GM23338 (cell line): ENCODE measurements at regions not wholly inside any gene's neighbourhood (a gene's known extent, or its start where the extent isn't known, plus 50 kb on each side); places are given as distances from the start of the nearest gene placed in this dataset.

Experiments
- ATAC-seq: fragments of 200-7000 bp; cut with Tn5 transposase; 3 replicates; pipeline ENCODE4 v1.9.1; 2020
- DNase-seq: peaks from one replicate; pipeline ENCODE4 v3.0.0-alpha.2; 2015; ENCODE audit warnings: low spot score
- H2AFZ ChIP-seq: fragments of 200-600 bp; sonication (generic); 2 replicates; pipeline ENCODE4 v1.8.0; 2016; ENCODE audit warnings: antibody characterized with exemption, mild to moderate bottlenecking, moderate library complexity
- H3F3A ChIP-seq: fragments of 200-600 bp; sonication (generic); replicated peaks from 2 replicates; pipeline ENCODE4 v1.8.0; 2017; ENCODE audit warnings: antibody characterized with exemption, mixed run types, low read depth
- H3K27ac ChIP-seq: fragments of 200-600 bp; sonication (generic); 2 replicates; pipeline ENCODE4 v1.6.1; 2016; ENCODE audit warnings: low read depth
- H3K27me3 ChIP-seq: fragments of 200-600 bp; sonication (generic); 2 replicates; pipeline ENCODE4 v1.8.0; 2016; ENCODE audit warnings: mild to moderate bottlenecking, mixed run types, moderate library complexity; ENCODE audit not compliant: insufficient read depth
- H3K36me3 ChIP-seq: fragments of 200-600 bp; sonication (generic); 2 replicates; pipeline ENCODE4 v1.8.0; 2016; ENCODE audit warnings: mild to moderate bottlenecking; ENCODE audit not compliant: insufficient read depth
- H3K4me1 ChIP-seq: fragments of 200-600 bp; sonication (generic); 2 replicates; pipeline ENCODE4 v1.8.0; 2016; ENCODE audit warnings: mild to moderate bottlenecking, moderate library complexity; ENCODE audit not compliant: insufficient read depth
- H3K4me2 ChIP-seq: fragments of 200-600 bp; sonication (generic); 2 replicates; pipeline ENCODE4 v1.7.1; 2017; ENCODE audit warnings: mixed run types
- H3K4me3 ChIP-seq: fragments of 200-600 bp; sonication (generic); 2 replicates; pipeline ENCODE4 v1.6.1; 2016; ENCODE audit warnings: mixed run types
- H3K79me2 ChIP-seq: fragments of 200-600 bp; sonication (generic); replicated peaks from 2 replicates; pipeline ENCODE4 v1.8.0; 2017; ENCODE audit warnings: mild to moderate bottlenecking; ENCODE audit not compliant: insufficient read depth
- H3K9me2 ChIP-seq: fragments of 200-600 bp; sonication (generic); 2 replicates; pipeline ENCODE4 v1.8.0; 2017; ENCODE audit not compliant: insufficient read depth
- H4K20me1 ChIP-seq: fragments of 200-600 bp; sonication (generic); replicated peaks from 2 replicates; pipeline ENCODE4 v1.8.0; 2017; ENCODE audit warnings: mild to moderate bottlenecking; ENCODE audit not compliant: insufficient read depth
- H3K27ac Mint-ChIP-seq: 2 replicates; pipeline ENCODE4 v1.8.0; 2020; ENCODE audit warnings: inconsistent platforms, mild to moderate bottlenecking, moderate library complexity, mixed read lengths
- H3K27me3 Mint-ChIP-seq: 3 replicates; pipeline ENCODE4 v1.8.0; 2022; ENCODE audit warnings: low read depth, mild to moderate bottlenecking, moderate library complexity, mixed read lengths, inconsistent platforms; ENCODE audit not compliant: insufficient read depth, poor library complexity
- H3K36me3 Mint-ChIP-seq: 3 replicates; pipeline ENCODE4 v1.8.0; 2021; ENCODE audit warnings: low read depth, mild to moderate bottlenecking, inconsistent platforms, moderate library complexity, mixed read lengths
- H3K4me1 Mint-ChIP-seq: 3 replicates; pipeline ENCODE4 v1.8.0; 2020; ENCODE audit warnings: mild to moderate bottlenecking, inconsistent platforms, mixed read lengths
- H3K4me3 Mint-ChIP-seq: 3 replicates; pipeline ENCODE4 v1.8.0; 2021; ENCODE audit warnings: moderate library complexity, mild to moderate bottlenecking, inconsistent platforms, mixed read lengths
- H3K9me3 Mint-ChIP-seq: 3 replicates; pipeline ENCODE4 v1.8.0; 2020; ENCODE audit warnings: moderate library complexity, mild to moderate bottlenecking, inconsistent platforms, mixed read lengths
- CREB1 ChIP-seq: fragments of 250-450 bp; sonication (Bioruptor Pico); IDR thresholded peaks from 2 replicates; pipeline ENCODE4 v1.5.0; 2020; ENCODE audit warnings: low read depth, mild to moderate bottlenecking, moderate library complexity
- CTCF ChIP-seq, 2 experiments: fragments of 200-600 bp in 1 of 2; sonication (generic) in 1 of 2; conservative IDR thresholded peaks; 2 replicates each; pipeline versions ENCODE4 v1.5.1 to v1.6.1; 2016 to 2017; ENCODE audit warnings: antibody characterized with exemption in 2 of 2, low read depth in 2 of 2, mild to moderate bottlenecking in 2 of 2, moderate library complexity in 1 of 2
- ETS1 ChIP-seq: IDR thresholded peaks from 2 replicates; pipeline ENCODE4 v1.6.1; 2016; ENCODE audit warnings: antibody characterized with exemption
- EZH2 ChIP-seq: fragments of 200-600 bp; sonication (generic); IDR thresholded peaks from one replicate; pipeline ENCODE4 v1.8.0; 2017; ENCODE audit warnings: antibody characterized with exemption, mild to moderate bottlenecking, low read depth; ENCODE audit not compliant: unreplicated experiment
- EZH2phosphoT487 ChIP-seq: fragments of 200-600 bp; sonication (generic); IDR thresholded peaks from one replicate; pipeline ENCODE4 v1.8.1; 2018; ENCODE audit warnings: antibody characterized with exemption; ENCODE audit not compliant: unreplicated experiment
- JUNB ChIP-seq: IDR thresholded peaks from one replicate; pipeline ENCODE4 v1.6.1; 2016; ENCODE audit warnings: antibody characterized with exemption; ENCODE audit not compliant: unreplicated experiment
- NANOG ChIP-seq: IDR thresholded peaks from 2 replicates; pipeline ENCODE4 v1.6.1; 2016; ENCODE audit warnings: antibody characterized with exemption, borderline replicate concordance
- POLR2AphosphoS5 ChIP-seq: IDR thresholded peaks from 2 replicates; pipeline ENCODE4 v1.6.1; 2016; ENCODE audit warnings: antibody characterized with exemption, low read depth
- REST ChIP-seq: IDR thresholded peaks from one replicate; pipeline ENCODE4 v1.6.1; 2018; ENCODE audit warnings: antibody characterized with exemption; ENCODE audit not compliant: unreplicated experiment
- STAT1 ChIP-seq: IDR thresholded peaks from one replicate; pipeline ENCODE4 v1.6.1; 2016; ENCODE audit warnings: antibody characterized with exemption; ENCODE audit not compliant: unreplicated experiment
- ZNF114 ChIP-seq: fragments of 250-450 bp; sonication (Bioruptor Pico); IDR thresholded peaks from 2 replicates; pipeline ENCODE4 v1.5.0; 2020; ENCODE audit warnings: mild to moderate bottlenecking, moderate library complexity
- ZNF331 ChIP-seq: fragments of 250-450 bp; sonication (Bioruptor Pico); IDR thresholded peaks from 2 replicates; pipeline ENCODE4 v1.5.0; 2020; ENCODE audit warnings: low read depth, mild to moderate bottlenecking, moderate library complexity
- TF ChIP-seq, protein P1 (sequence below): fragments of 250-450 bp; sonication (Bioruptor Pico); IDR thresholded peaks from 2 replicates; pipeline ENCODE4 v1.5.0; 2020; ENCODE audit warnings: mild to moderate bottlenecking, moderate library complexity

DNA sequence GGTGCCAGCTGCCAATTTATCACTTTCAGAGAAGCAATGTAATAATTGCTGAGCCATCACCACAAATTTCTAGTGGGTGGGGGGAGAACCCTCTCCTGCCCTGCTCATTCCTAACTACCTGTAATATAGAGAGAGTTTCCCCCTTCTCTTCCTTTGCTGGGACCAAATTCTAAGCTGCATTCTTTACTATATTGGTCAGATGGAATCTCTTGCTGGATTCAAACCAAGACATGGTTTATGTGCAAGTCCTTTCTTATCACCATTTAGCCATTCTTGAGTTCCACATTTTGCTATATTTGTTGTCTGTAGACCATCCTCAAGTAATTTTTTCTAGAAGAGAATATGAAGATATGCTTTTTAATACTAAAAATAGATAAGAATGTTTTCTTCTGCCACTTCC, 452.1 kb downstream of the MN1 start:
- Histone ChIP-seq H2AFZ (no peak overlapping the region), H3K4me3 (no peak overlapping the region), H4K20me1 (no peaks in the 10 kb centered on the region; the same call in 1 of the 2 replicates), H3F3A (no peaks in the 10 kb centered on the region), H3K27ac (no peak overlapping the region), H3K36me3 (no peaks in the 10 kb centered on the region; the same call in 1 of the 2 replicates), H3K4me2 (no peak overlapping the region), H3K4me1 (no peaks in the 10 kb centered on the region), H3K27me3 (no peaks in the 10 kb centered on the region), H3K9me2 (no peaks in the 10 kb centered on the region), H3K79me2 (no peaks in the 10 kb centered on the region)
- H3K4me3 Mint-ChIP-seq, result no peak overlapping the region
- H3K27me3 Mint-ChIP-seq, result peaks cover 5% of the 10 kb centered on the region
- ATAC-seq (no peak), DNase-seq (no peak)
- no peak overlapping the region for H3K27ac Mint-ChIP-seq
- H3K9me3 Mint-ChIP-seq, result peaks cover 6% of the 10 kb centered on the region; the same call in 1 of the 3 replicates
- TF ChIP-seq ETS1, result no peak
- no peak for TF ChIP-seq STAT1
- no peak for TF ChIP-seq POLR2AphosphoS5
- TF ChIP-seq, protein P1, sequence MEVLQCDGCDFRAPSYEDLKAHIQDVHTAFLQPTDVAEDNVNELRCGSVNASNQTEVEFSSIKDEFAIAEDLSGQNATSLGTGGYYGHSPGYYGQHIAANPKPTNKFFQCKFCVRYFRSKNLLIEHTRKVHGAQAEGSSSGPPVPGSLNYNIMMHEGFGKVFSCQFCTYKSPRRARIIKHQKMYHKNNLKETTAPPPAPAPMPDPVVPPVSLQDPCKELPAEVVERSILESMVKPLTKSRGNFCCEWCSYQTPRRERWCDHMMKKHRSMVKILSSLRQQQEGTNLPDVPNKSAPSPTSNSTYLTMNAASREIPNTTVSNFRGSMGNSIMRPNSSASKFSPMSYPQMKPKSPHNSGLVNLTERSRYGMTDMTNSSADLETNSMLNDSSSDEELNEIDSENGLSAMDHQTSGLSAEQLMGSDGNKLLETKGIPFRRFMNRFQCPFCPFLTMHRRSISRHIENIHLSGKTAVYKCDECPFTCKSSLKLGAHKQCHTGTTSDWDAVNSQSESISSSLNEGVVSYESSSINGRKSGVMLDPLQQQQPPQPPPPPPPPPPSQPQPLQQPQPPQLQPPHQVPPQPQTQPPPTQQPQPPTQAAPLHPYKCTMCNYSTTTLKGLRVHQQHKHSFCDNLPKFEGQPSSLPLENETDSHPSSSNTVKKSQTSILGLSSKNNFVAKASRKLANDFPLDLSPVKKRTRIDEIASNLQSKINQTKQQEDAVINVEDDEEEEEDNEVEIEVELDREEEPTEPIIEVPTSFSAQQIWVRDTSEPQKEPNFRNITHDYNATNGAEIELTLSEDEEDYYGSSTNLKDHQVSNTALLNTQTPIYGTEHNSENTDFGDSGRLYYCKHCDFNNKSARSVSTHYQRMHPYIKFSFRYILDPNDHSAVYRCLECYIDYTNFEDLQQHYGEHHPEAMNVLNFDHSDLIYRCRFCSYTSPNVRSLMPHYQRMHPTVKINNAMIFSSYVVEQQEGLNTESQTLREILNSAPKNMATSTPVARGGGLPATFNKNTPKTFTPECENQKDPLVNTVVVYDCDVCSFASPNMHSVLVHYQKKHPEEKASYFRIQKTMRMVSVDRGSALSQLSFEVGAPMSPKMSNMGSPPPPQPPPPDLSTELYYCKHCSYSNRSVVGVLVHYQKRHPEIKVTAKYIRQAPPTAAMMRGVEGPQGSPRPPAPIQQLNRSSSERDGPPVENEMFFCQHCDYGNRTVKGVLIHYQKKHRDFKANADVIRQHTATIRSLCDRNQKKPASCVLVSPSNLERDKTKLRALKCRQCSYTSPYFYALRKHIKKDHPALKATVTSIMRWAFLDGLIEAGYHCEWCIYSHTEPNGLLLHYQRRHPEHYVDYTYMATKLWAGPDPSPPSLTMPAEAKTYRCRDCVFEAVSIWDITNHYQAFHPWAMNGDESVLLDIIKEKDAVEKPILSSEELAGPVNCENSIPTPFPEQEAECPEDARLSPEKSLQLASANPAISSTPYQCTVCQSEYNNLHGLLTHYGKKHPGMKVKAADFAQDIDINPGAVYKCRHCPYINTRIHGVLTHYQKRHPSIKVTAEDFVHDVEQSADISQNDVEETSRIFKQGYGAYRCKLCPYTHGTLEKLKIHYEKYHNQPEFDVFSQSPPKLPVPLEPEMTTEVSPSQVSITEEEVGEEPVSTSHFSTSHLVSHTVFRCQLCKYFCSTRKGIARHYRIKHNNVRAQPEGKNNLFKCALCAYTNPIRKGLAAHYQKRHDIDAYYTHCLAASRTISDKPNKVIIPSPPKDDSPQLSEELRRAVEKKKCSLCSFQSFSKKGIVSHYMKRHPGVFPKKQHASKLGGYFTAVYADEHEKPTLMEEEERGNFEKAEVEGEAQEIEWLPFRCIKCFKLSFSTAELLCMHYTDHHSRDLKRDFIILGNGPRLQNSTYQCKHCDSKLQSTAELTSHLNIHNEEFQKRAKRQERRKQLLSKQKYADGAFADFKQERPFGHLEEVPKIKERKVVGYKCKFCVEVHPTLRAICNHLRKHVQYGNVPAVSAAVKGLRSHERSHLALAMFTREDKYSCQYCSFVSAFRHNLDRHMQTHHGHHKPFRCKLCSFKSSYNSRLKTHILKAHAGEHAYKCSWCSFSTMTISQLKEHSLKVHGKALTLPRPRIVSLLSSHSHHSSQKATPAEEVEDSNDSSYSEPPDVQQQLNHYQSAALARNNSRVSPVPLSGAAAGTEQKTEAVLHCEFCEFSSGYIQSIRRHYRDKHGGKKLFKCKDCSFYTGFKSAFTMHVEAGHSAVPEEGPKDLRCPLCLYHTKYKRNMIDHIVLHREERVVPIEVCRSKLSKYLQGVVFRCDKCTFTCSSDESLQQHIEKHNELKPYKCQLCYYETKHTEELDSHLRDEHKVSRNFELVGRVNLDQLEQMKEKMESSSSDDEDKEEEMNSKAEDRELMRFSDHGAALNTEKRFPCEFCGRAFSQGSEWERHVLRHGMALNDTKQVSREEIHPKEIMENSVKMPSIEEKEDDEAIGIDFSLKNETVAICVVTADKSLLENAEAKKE (CRISPR knock-in tag), result no peak
- no peak for TF ChIP-seq REST
- no peak for TF ChIP-seq CREB1
- TF ChIP-seq ZNF114 (CRISPR knock-in tag), result no peak
- TF ChIP-seq ZNF331 (CRISPR knock-in tag), result no peak
- TF ChIP-seq EZH2phosphoT487, result no peak
- TF ChIP-seq NANOG, result no peak
- TF ChIP-seq CTCF (conservative IDR thresholded peaks at IDR 0.05; ENCODE audit: low read depth in 2 of 2), result no peak
- no peak for TF ChIP-seq EZH2
- TF ChIP-seq JUNB, result no peak
- no peaks in the 10 kb centered on the region for H3K36me3 Mint-ChIP-seq
- H3K4me1 Mint-ChIP-seq, result peaks cover 15% of the 10 kb centered on the region
